UCSD-AML1 (cell line): ENCODE measurements at regions not wholly inside any gene's neighbourhood (a gene's known extent, or its start where the extent isn't known, plus 50 kb on each side); places are given as distances from the start of the nearest gene placed in this dataset.
"Not testable (repeated sequence)": the region's sequence is repeated elsewhere in the genome, so short reads cannot be mapped to it uniquely, and the experiment has no call there.

Experiments used
- DNase-seq: peaks from one replicate; lab custom pipeline; 2025; ENCODE audit not compliant: unreplicated experiment; lab: John Stamatoyannopoulos, UW

GRCh38 chr12:91896286-91897024 is 249.2 kb downstream of the BTG1 start:
- no peak for DNase-seq

GRCh38 chr12:91894911-91895310 is 250.7 kb downstream of the BTG1 start:
- DNase-seq = no peak

- DNase-seq = no peak
Observed at GRCh38 chr12:91893476-91893875, 252.2 kb downstream of the BTG1 start.

GRCh38 chr12:91892081-91892855 is 253.4 kb downstream of the BTG1 start:
- no peak for DNase-seq

- no peak for DNase-seq
Observed at GRCh38 chr12:91890742-91891141, 254.9 kb downstream of the BTG1 start.

- DNase-seq = no peak
Observed at GRCh38 chr12:91889910-91890309, 255.7 kb downstream of the BTG1 start.

GRCh38 chr12:91889059-91889458 is 256.6 kb downstream of the BTG1 start:
- no peak for DNase-seq

- DNase-seq = no peak
Observed at GRCh38 chr12:91887957-91888356, 257.7 kb downstream of the BTG1 start.

- DNase-seq = no peak
Observed at GRCh38 chr12:91885851-91886731, 259.6 kb downstream of the BTG1 start.

GRCh38 chr12:91884230-91884629 is 261.4 kb downstream of the BTG1 start:
- no peak for DNase-seq

- no peak for DNase-seq
Observed at GRCh38 chr12:91883811-91884210, 261.8 kb downstream of the BTG1 start.

- no peak for DNase-seq
Observed at GRCh38 chr12:91882910-91883309, 262.7 kb downstream of the BTG1 start.

GRCh38 chr12:91880528-91880927 is 265.1 kb downstream of the BTG1 start:
- no peak for DNase-seq

- DNase-seq = no peak
Observed at GRCh38 chr12:91877456-91878235, 268.0 kb downstream of the BTG1 start.

GRCh38 chr12:91877022-91877421 is 268.6 kb downstream of the BTG1 start:
- no peak for DNase-seq

- not testable (repeated sequence) for DNase-seq
Observed at GRCh38 chr12:91875671-91876070, 270.0 kb downstream of the BTG1 start.

GRCh38 chr12:91874086-91874865 is 271.4 kb downstream of the BTG1 start:
- no peak for DNase-seq

GRCh38 chr12:91871751-91872150 is 273.9 kb downstream of the BTG1 start:
- no peak for DNase-seq

- DNase-seq = no peak
Observed at GRCh38 chr12:91870872-91871707, 274.6 kb downstream of the BTG1 start.
